ENCODE measurements at regions not wholly inside any gene's neighbourhood (a gene's known extent, or its start where the extent isn't known, plus 50 kb on each side); places are given as distances from the start of the nearest gene placed in this dataset.

- no peak for TF ChIP-seq MYC (IDR thresholded peaks at IDR 0.05; ENCODE audit: low read depth, low read length)
- no peak for TF ChIP-seq CTCF (IDR thresholded peaks at IDR 0.05; ENCODE audit: extremely low read depth in 1 of 2, insufficient read depth in 1 of 2, low read depth in 1 of 2, low read length in 2 of 2)
- TF ChIP-seq POLR2AphosphoS5 (IDR thresholded peaks at IDR 0.05; ENCODE audit: insufficient read depth, low read depth, low read length) = no peak
- Histone ChIP-seq H3K9me3 (replicated peaks; ENCODE audit: control insufficient read depth, insufficient read depth, low read length) (peaks cover 2% of the 10 kb centered on the region), H3K27me3 (ENCODE audit: control insufficient read depth in 2 of 2, insufficient read depth in 2 of 2, low read length in 2 of 2) (no peaks in the 10 kb centered on the region), H3K36me3 (ENCODE audit: control insufficient read depth in 2 of 2, extremely low read depth in 1 of 2, insufficient read depth in 2 of 2, low read length in 2 of 2) (no peaks in the 10 kb centered on the region), H3K4me2 (ENCODE audit: insufficient read depth, low read length) (no peak overlapping the region), H3K9ac (replicated peaks; ENCODE audit: extremely low read depth, insufficient read depth, low read length) (no peak overlapping the region), H3K4me3 (replicated peaks in 1 of 3; ENCODE audit: insufficient read depth in 1 of 3, low read depth in 1 of 3, low read length in 3 of 3) (no peak overlapping the region), H3K4me1 (ENCODE audit: control insufficient read depth, extremely low read depth, insufficient read depth, low read length) (no peaks in the 10 kb centered on the region), H2AFZ (ENCODE audit: low read depth, low read length) (no peak overlapping the region), H3K9me1 (replicated peaks; ENCODE audit: control insufficient read depth, extremely low read depth, insufficient read depth, low read length) (no peaks in the 10 kb centered on the region), H3K79me2 (ENCODE audit: control insufficient read depth, insufficient read depth, low read length) (no peaks in the 10 kb centered on the region), H3K27ac (ENCODE audit: insufficient read depth, low read depth, low read length) (no peak overlapping the region), H4K20me1 (replicated peaks; ENCODE audit: control insufficient read depth, extremely low read depth, insufficient read depth, low read length) (no peaks in the 10 kb centered on the region)
- no TSS peak for BruUV-seq (replicated peaks)
- ChIA-PET CTCF (no interaction called here), POLR2A (no interaction called here)
- FAIRE-seq (no peak), DNase-seq (ENCODE audit: low read depth, low spot score) (no peak)
- intact Hi-C loops (cut with micrococcal nuclease) (no loop called here), dilution Hi-C loops (cut with MboI; ENCODE audit: extremely low pct_ligation_motif_present, low sequenced_read_pairs) (no loop called here)
Measured at GRCh38 chr6:104344223-104344622, 515.5 kb downstream of the HACE1 start.

GRCh38 chr6:104332364-104332763, 527.4 kb downstream of the HACE1 start:
- H3K9me3 ChIP-seq (replicated peaks; ENCODE audit: control insufficient read depth, insufficient read depth, low read length) = no peaks in the 10 kb centered on the region
- no peak overlapping the region for H3K27ac ChIP-seq (ENCODE audit: insufficient read depth, low read depth, low read length)
- ChIA-PET POLR2A (no interaction called here), CTCF (no interaction called here)
- no peaks in the 10 kb centered on the region for H3K4me1 ChIP-seq (ENCODE audit: control insufficient read depth, extremely low read depth, insufficient read depth, low read length)
- dilution Hi-C loops (cut with MboI; ENCODE audit: extremely low pct_ligation_motif_present, low sequenced_read_pairs) = no loop called here
- no peaks in the 10 kb centered on the region for H3K27me3 ChIP-seq (ENCODE audit: control insufficient read depth in 2 of 2, insufficient read depth in 2 of 2, low read length in 2 of 2)
- intact Hi-C loops (cut with micrococcal nuclease) = no loop called here
- FAIRE-seq = no peak
- no TSS peak for BruUV-seq (replicated peaks)
- DNase-seq (ENCODE audit: low read depth, low spot score) = no peak
- no peaks in the 10 kb centered on the region for H3K79me2 ChIP-seq (ENCODE audit: control insufficient read depth, insufficient read depth, low read length)
- no peak overlapping the region for H3K9ac ChIP-seq (replicated peaks; ENCODE audit: extremely low read depth, insufficient read depth, low read length)
- H2AFZ ChIP-seq (ENCODE audit: low read depth, low read length) = no peak overlapping the region
- no peaks in the 10 kb centered on the region for H4K20me1 ChIP-seq (replicated peaks; ENCODE audit: control insufficient read depth, extremely low read depth, insufficient read depth, low read length)
- H3K4me2 ChIP-seq (ENCODE audit: insufficient read depth, low read length) = no peak overlapping the region
- no peaks in the 10 kb centered on the region for H3K9me1 ChIP-seq (replicated peaks; ENCODE audit: control insufficient read depth, extremely low read depth, insufficient read depth, low read length)
- no peak overlapping the region for H3K4me3 ChIP-seq (replicated peaks in 1 of 3; ENCODE audit: insufficient read depth in 1 of 3, low read depth in 1 of 3, low read length in 3 of 3)
- no peak for TF ChIP-seq GATA2 (IDR thresholded peaks at IDR 0.05; ENCODE audit: insufficient read depth, insufficient read length, low read depth, low read length)
- no peak for TF ChIP-seq POLR2A (IDR thresholded peaks at IDR 0.05; ENCODE audit: low read depth, low read length)
- no peak for TF ChIP-seq POLR2AphosphoS5 (IDR thresholded peaks at IDR 0.05; ENCODE audit: insufficient read depth, low read depth, low read length)
- TF ChIP-seq MAX (IDR thresholded peaks at IDR 0.05; ENCODE audit: insufficient read depth, insufficient read length) = no peak
- TF ChIP-seq MYC (IDR thresholded peaks at IDR 0.05; ENCODE audit: low read depth, low read length) = no peak
- TF ChIP-seq EZH2 (IDR thresholded peaks at IDR 0.05; ENCODE audit: borderline replicate concordance, low read depth, low read length, severe bottlenecking) = no peak
- TF ChIP-seq JUN (IDR thresholded peaks at IDR 0.05; ENCODE audit: borderline replicate concordance, insufficient read depth, insufficient read length, low read depth) = no peak
- TF ChIP-seq FOS (IDR thresholded peaks at IDR 0.05; ENCODE audit: borderline replicate concordance, insufficient read depth, low read length) = no peak
- no peak for TF ChIP-seq CTCF (IDR thresholded peaks at IDR 0.05; ENCODE audit: extremely low read depth in 1 of 2, insufficient read depth in 1 of 2, low read depth in 1 of 2, low read length in 2 of 2)
- H3K36me3 ChIP-seq (ENCODE audit: control insufficient read depth in 2 of 2, extremely low read depth in 1 of 2, insufficient read depth in 2 of 2, low read length in 2 of 2) = no peaks in the 10 kb centered on the region

Measured in endothelial cell of umbilical vein (primary cell).